Neural crest cell (in vitro differentiated cells): ENCODE measurements at regions not wholly inside any gene's neighbourhood (a gene's known extent, or its start where the extent isn't known, plus 50 kb on each side); places are given as distances from the start of the nearest gene placed in this dataset.

Experiments
- DNase-seq: peaks from one replicate; pipeline ENCODE4 v3.0.0; 2021; ENCODE audit warnings: low read depth, mixed read lengths, low spot score
- H3K27ac Mint-ChIP-seq: one replicate; pipeline ENCODE4 v1.8.0; 2021; ENCODE audit warnings: mild to moderate bottlenecking, mixed read lengths; ENCODE audit not compliant: unreplicated experiment
- H3K27me3 Mint-ChIP-seq: 2 replicates; pipeline ENCODE4 v1.8.0; 2021; ENCODE audit warnings: low read depth, mild to moderate bottlenecking, mixed read lengths
- H3K36me3 Mint-ChIP-seq: 2 replicates; pipeline ENCODE4 v1.8.0; 2021; ENCODE audit warnings: low read depth, mild to moderate bottlenecking, mixed read lengths
- H3K4me1 Mint-ChIP-seq: 2 replicates; pipeline ENCODE4 v1.8.0; 2021; ENCODE audit warnings: mixed read lengths
- H3K4me3 Mint-ChIP-seq: one replicate; pipeline ENCODE4 v1.8.0; 2021; ENCODE audit warnings: mild to moderate bottlenecking, mixed read lengths
- H3K9me3 Mint-ChIP-seq: 2 replicates; pipeline ENCODE4 v1.8.0; 2021; ENCODE audit warnings: mixed read lengths
- CTCF ChIP-seq: fragments of 200-600 bp; sonication (generic); conservative IDR thresholded peaks from 2 replicates; pipeline ENCODE4 v1.5.0; 2021; ENCODE audit warnings: antibody characterized with exemption, mild to moderate bottlenecking

GRCh38 chr9:89902450-89903140 lies 297.8 kb downstream of the GADD45G start:
- TF ChIP-seq CTCF: no peak
- H3K4me1 Mint-ChIP-seq: peaks cover 10% of the 10 kb centered on the region
- H3K4me3 Mint-ChIP-seq: no peak overlapping the region
- no peak for DNase-seq
- no peaks in the 10 kb centered on the region for H3K9me3 Mint-ChIP-seq
- H3K27ac Mint-ChIP-seq: no peak overlapping the region
- peaks cover 8% of the 10 kb centered on the region for H3K27me3 Mint-ChIP-seq
- H3K36me3 Mint-ChIP-seq: no peaks in the 10 kb centered on the region

- Mint-ChIP-seq H3K27me3 (peaks cover 8% of the 10 kb centered on the region), H3K4me1 (peaks cover 10% of the 10 kb centered on the region), H3K27ac (no peak overlapping the region), H3K36me3 (no peaks in the 10 kb centered on the region), H3K9me3 (no peaks in the 10 kb centered on the region), H3K4me3 (no peak overlapping the region)
- TF ChIP-seq CTCF: no peak
- no peak for DNase-seq
These were observed 298.3 kb downstream of the GADD45G start for GRCh38 chr9:89903141-89903475.

GRCh38 chr9:89905606-89906338 lies 301.0 kb downstream of the GADD45G start:
- Mint-ChIP-seq H3K36me3 (no peaks in the 10 kb centered on the region), H3K9me3 (peaks cover 5% of the 10 kb centered on the region), H3K27me3 (peaks cover 8% of the 10 kb centered on the region), H3K27ac (no peak overlapping the region), H3K4me1 (peaks cover 10% of the 10 kb centered on the region), H3K4me3 (no peak overlapping the region)
- DNase-seq: no peak
- TF ChIP-seq CTCF: no peak

- TF ChIP-seq CTCF: no peak
- H3K4me3 Mint-ChIP-seq: no peak overlapping the region
- H3K27ac Mint-ChIP-seq: no peak overlapping the region
- no peaks in the 10 kb centered on the region for H3K27me3 Mint-ChIP-seq
- H3K9me3 Mint-ChIP-seq: peaks cover 5% of the 10 kb centered on the region
- peaks cover 11% of the 10 kb centered on the region for H3K4me1 Mint-ChIP-seq
- DNase-seq: no peak
- no peaks in the 10 kb centered on the region for H3K36me3 Mint-ChIP-seq
These were observed 307.2 kb downstream of the GADD45G start for GRCh38 chr9:89911721-89912604.

- no peak overlapping the region for H3K27ac Mint-ChIP-seq
- peaks cover 5% of the 10 kb centered on the region for H3K9me3 Mint-ChIP-seq
- TF ChIP-seq CTCF: no peak
- DNase-seq: no peak
- H3K27me3 Mint-ChIP-seq: no peaks in the 10 kb centered on the region
- no peaks in the 10 kb centered on the region for H3K36me3 Mint-ChIP-seq
- no peak overlapping the region for H3K4me3 Mint-ChIP-seq
- peaks cover 17% of the 10 kb centered on the region for H3K4me1 Mint-ChIP-seq
These were observed 307.8 kb downstream of the GADD45G start for GRCh38 chr9:89912605-89912953.
